Astrocyte (in vitro differentiated cells and primary cell): ENCODE measurements at regions not wholly inside any gene's neighbourhood (a gene's known extent, or its start where the extent isn't known, plus 50 kb on each side); places are given as distances from the start of the nearest gene placed in this dataset.

Source experiments
- DNase-seq: peaks from one replicate; pipeline ENCODE4 v3.0.0-alpha.2; 2010; ENCODE audit warnings: low read depth
- FAIRE-seq: peaks from 2 replicates; lab custom pipeline; 2011; peaks lifted over from hg19 to GRCh38; lab: Jason Lieb, UNC
- H2AFZ ChIP-seq: 2 replicates; pipeline ENCODE4 v1.6.0; 2012; ENCODE audit warnings: low read depth, low read length, inconsistent platforms
- H3K27ac ChIP-seq: 2 replicates; pipeline ENCODE4 v1.5.1; 2011; ENCODE audit warnings: low read depth, low read length, inconsistent platforms
- H3K27me3 ChIP-seq: 2 replicates; pipeline ENCODE4 v1.6.0; 2011; ENCODE audit warnings: low read length, inconsistent platforms; ENCODE audit not compliant: insufficient read depth
- H3K36me3 ChIP-seq: 2 replicates; pipeline ENCODE4 v1.5.1; 2011; ENCODE audit warnings: low read length, inconsistent platforms; ENCODE audit not compliant: insufficient read depth
- H3K4me1 ChIP-seq: 2 replicates; pipeline ENCODE4 v1.5.1; 2011; ENCODE audit warnings: low read length, inconsistent platforms; ENCODE audit not compliant: insufficient read depth
- H3K4me2 ChIP-seq: 2 replicates; pipeline ENCODE4 v1.6.0; 2012; ENCODE audit warnings: low read length, inconsistent platforms
- H3K4me3 ChIP-seq: 2 replicates; pipeline ENCODE4 v1.5.1; 2011; ENCODE audit warnings: low read depth, mild to moderate bottlenecking, low read length, inconsistent platforms; ENCODE audit not compliant: insufficient read depth
- H3K79me2 ChIP-seq: 2 replicates; pipeline ENCODE4 v1.6.0; 2012; ENCODE audit warnings: mild to moderate bottlenecking, low read length, inconsistent platforms; ENCODE audit not compliant: insufficient read depth
- H3K9ac ChIP-seq: 2 replicates; pipeline ENCODE4 v1.6.0; 2012; ENCODE audit warnings: mild to moderate bottlenecking, low read length, inconsistent platforms
- H3K9me3 ChIP-seq: 2 replicates; pipeline ENCODE4 v1.5.1; 2012; ENCODE audit warnings: low read depth, mild to moderate bottlenecking, low read length, inconsistent platforms; ENCODE audit not compliant: insufficient read depth
- H4K20me1 ChIP-seq: 2 replicates; pipeline ENCODE4 v1.6.0; 2012; ENCODE audit warnings: low read length, inconsistent platforms; ENCODE audit not compliant: insufficient read depth
- H3K27ac Mint-ChIP-seq: one replicate; pipeline ENCODE4 v1.8.0; 2021; ENCODE audit warnings: mild to moderate bottlenecking, mixed read lengths; ENCODE audit not compliant: unreplicated experiment
- H3K27me3 Mint-ChIP-seq: one replicate; pipeline ENCODE4 v1.8.0; 2021; ENCODE audit warnings: low read depth, mixed read lengths; ENCODE audit not compliant: unreplicated experiment
- H3K36me3 Mint-ChIP-seq: one replicate; pipeline ENCODE4 v1.8.0; 2021; ENCODE audit warnings: low read depth, mixed read lengths; ENCODE audit not compliant: unreplicated experiment
- H3K4me1 Mint-ChIP-seq: one replicate; pipeline ENCODE4 v1.8.0; 2021; ENCODE audit warnings: low read depth, mixed read lengths; ENCODE audit not compliant: unreplicated experiment
- H3K4me3 Mint-ChIP-seq: one replicate; pipeline ENCODE4 v1.8.0; 2021; ENCODE audit warnings: mild to moderate bottlenecking, moderate library complexity, mixed read lengths; ENCODE audit not compliant: unreplicated experiment
- H3K9me3 Mint-ChIP-seq: one replicate; pipeline ENCODE4 v1.8.0; 2021; ENCODE audit warnings: mild to moderate bottlenecking, mixed read lengths; ENCODE audit not compliant: unreplicated experiment
- EZH2 ChIP-seq: IDR thresholded peaks from 2 replicates; pipeline ENCODE4 v1.6.1; 2012; ENCODE audit warnings: mild to moderate bottlenecking, low read length, inconsistent platforms; ENCODE audit not compliant: insufficient read depth
- TF ChIP-seq, protein P1 (sequence below): IDR thresholded peaks from 2 replicates; pipeline ENCODE4 v1.5.1; 2011; ENCODE audit warnings: low read depth, mild to moderate bottlenecking, inconsistent platforms, low read length, moderate library complexity; ENCODE audit not compliant: insufficient read depth

DNA sequence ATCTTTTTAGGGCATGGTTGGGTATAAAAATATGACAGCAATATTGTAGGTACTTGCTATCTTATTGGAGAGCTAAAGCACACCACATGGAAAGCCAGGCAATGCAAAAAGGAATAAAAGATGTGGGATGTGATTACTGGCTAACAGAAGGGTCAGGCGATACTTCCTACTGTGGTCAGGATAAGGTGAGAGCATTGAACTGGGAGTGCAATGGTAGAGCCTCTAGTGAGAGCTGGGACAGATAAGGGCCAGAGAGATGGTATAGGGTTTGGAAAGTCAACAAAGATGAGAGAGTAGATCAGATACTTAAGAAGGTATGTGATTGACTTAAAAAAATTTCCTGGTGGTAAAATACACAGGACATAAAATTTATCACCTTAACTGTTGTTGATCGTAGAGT lies 160.7 kb upstream of the MAN1A1 start:
- H3K9me3 ChIP-seq, result no peaks in the 10 kb centered on the region
- Mint-ChIP-seq H3K27ac (no peak overlapping the region), H3K4me1 (no peaks in the 10 kb centered on the region), H3K36me3 (no peaks in the 10 kb centered on the region), H3K9me3 (no peaks in the 10 kb centered on the region), H3K27me3 (no peaks in the 10 kb centered on the region), H3K4me3 (no peak overlapping the region)
- no peak overlapping the region for H2AFZ ChIP-seq
- H3K4me1 ChIP-seq, result no peaks in the 10 kb centered on the region
- H3K36me3 ChIP-seq, result no peaks in the 10 kb centered on the region
- H3K9ac ChIP-seq, result no peak overlapping the region
- no peak for TF ChIP-seq EZH2
- TF ChIP-seq, protein P1, sequence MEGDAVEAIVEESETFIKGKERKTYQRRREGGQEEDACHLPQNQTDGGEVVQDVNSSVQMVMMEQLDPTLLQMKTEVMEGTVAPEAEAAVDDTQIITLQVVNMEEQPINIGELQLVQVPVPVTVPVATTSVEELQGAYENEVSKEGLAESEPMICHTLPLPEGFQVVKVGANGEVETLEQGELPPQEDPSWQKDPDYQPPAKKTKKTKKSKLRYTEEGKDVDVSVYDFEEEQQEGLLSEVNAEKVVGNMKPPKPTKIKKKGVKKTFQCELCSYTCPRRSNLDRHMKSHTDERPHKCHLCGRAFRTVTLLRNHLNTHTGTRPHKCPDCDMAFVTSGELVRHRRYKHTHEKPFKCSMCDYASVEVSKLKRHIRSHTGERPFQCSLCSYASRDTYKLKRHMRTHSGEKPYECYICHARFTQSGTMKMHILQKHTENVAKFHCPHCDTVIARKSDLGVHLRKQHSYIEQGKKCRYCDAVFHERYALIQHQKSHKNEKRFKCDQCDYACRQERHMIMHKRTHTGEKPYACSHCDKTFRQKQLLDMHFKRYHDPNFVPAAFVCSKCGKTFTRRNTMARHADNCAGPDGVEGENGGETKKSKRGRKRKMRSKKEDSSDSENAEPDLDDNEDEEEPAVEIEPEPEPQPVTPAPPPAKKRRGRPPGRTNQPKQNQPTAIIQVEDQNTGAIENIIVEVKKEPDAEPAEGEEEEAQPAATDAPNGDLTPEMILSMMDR, result no peak
- DNase-seq, result no peak
- no peak overlapping the region for H3K27ac ChIP-seq
- H3K27me3 ChIP-seq, result no peaks in the 10 kb centered on the region
- no peak overlapping the region for H3K4me2 ChIP-seq
- FAIRE-seq, result no peak
- H4K20me1 ChIP-seq, result no peaks in the 10 kb centered on the region
- H3K4me3 ChIP-seq, result no peak overlapping the region
- H3K79me2 ChIP-seq, result no peaks in the 10 kb centered on the region

DNA sequence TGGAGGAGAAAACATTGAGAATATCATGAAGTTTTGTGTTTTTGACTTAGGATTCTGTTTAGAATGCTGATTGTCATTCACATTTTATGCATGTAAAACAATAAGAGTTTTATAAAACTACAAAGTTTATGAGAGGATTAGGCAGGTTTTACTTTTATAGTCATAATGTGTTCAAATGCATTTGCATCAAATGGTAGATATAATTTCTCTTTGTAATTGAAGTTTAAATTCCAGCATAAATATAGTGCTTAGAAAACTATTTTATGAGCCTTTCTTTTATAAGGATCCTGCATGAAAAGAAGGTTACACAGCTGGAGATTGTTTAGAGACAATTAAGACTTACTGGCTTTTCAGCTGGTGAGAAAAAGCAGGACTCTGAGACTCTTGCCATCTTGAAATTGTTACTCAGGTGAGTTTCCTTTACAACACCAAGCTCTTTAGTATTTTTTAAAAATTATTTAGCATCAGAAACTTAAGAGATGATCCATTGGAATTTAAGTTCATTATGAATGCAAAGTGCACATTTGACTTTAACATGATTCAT lies 157.1 kb upstream of the MAN1A1 start:
- no peak for FAIRE-seq
- no peaks in the 10 kb centered on the region for H3K27me3 Mint-ChIP-seq

More for the DNA sequence above, 157.1 kb upstream of the MAN1A1 start:
- H3K4me2 ChIP-seq, result no peak overlapping the region
- Mint-ChIP-seq H3K4me1 (no peaks in the 10 kb centered on the region), H3K27ac (no peak overlapping the region), H3K9me3 (no peaks in the 10 kb centered on the region), H3K36me3 (no peaks in the 10 kb centered on the region), H3K4me3 (no peak overlapping the region)
- no peak overlapping the region for H3K27ac ChIP-seq
- H2AFZ ChIP-seq, result no peak overlapping the region
- H3K4me3 ChIP-seq, result no peak overlapping the region
- H3K4me1 ChIP-seq, result no peaks in the 10 kb centered on the region
- H3K79me2 ChIP-seq, result no peaks in the 10 kb centered on the region
- no peak overlapping the region for H3K9ac ChIP-seq
- no peaks in the 10 kb centered on the region for H3K36me3 ChIP-seq
- no peaks in the 10 kb centered on the region for H4K20me1 ChIP-seq
- H3K27me3 ChIP-seq, result no peaks in the 10 kb centered on the region
- no peaks in the 10 kb centered on the region for H3K9me3 ChIP-seq
- TF ChIP-seq, protein P1, result no peak
- TF ChIP-seq EZH2, result no peak
- DNase-seq, result no peak
